ENCODE measurements at regions not wholly inside any gene's neighbourhood (a gene's known extent, or its start where the extent isn't known, plus 50 kb on each side); places are given as distances from the start of the nearest gene placed in this dataset.

DNA sequence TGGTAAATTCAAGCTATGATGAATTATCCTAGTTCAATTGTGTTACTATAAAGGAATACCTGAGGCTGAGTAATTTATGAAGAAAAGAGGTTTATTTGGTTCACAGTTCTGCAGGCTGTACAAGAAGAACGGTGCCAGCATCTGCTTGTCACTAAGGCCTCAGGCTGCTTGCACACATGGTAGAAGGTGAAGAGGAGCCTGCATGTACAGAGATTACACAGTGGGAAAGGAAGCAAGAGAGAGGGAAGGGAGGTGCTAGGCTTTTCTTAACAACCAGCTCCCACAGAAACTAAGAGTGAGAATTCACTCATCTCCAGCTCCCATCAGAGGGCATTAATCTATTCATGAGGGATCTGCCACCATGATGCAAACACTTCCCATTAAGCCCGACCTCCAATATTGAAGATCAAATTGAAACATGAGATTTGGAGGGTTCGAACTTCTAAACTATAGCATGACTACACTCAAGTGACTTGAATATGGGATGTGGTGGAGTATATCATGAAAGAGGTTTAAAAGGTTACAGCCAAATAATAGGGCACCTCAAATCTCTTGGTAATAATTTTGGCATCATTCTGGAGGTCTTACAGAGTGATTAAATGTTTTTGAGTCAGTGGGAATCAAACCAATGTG, 58.4 kb upstream of the ETAA1 start:
- WGBS, 3 donors: 82 to 83% (median 83%) methylated on average over 3 of the region's 3 CpGs
- TF ChIP-seq, protein P1, sequence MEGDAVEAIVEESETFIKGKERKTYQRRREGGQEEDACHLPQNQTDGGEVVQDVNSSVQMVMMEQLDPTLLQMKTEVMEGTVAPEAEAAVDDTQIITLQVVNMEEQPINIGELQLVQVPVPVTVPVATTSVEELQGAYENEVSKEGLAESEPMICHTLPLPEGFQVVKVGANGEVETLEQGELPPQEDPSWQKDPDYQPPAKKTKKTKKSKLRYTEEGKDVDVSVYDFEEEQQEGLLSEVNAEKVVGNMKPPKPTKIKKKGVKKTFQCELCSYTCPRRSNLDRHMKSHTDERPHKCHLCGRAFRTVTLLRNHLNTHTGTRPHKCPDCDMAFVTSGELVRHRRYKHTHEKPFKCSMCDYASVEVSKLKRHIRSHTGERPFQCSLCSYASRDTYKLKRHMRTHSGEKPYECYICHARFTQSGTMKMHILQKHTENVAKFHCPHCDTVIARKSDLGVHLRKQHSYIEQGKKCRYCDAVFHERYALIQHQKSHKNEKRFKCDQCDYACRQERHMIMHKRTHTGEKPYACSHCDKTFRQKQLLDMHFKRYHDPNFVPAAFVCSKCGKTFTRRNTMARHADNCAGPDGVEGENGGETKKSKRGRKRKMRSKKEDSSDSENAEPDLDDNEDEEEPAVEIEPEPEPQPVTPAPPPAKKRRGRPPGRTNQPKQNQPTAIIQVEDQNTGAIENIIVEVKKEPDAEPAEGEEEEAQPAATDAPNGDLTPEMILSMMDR (IDR thresholded peaks at IDR 0.05): no peak

DNA sequence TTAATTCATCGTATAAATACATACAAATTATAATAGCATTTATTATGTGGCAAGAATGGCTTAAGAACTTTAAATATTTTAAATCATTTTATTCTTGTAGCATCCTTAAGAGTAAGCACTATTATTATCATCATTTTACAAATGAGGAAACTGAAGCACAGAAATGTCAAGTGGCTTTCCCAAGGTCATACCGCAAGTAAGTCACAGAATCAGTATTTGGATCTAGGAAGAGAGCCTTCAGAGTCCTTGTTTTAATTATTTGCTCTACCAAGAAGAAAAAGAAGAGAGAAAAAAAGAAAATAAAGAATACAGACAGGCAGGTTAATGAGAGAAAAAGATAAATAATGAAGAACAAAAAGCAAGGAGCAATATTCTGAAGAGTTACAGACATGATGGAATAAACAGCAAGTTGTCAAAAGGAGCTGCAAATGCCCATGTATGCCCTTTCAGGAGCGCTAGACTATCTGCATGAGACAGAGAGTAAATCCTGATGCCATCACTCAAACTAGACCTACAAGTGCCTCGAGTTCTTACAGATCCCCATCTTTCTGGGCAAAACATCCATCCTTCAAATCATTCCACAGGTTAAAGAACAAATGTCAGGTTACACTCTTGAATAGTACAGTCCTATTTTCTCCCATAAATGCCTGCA, 57.8 kb upstream of the ETAA1 start:
- Histone ChIP-seq H3K27me3 (ENCODE audit: insufficient read depth in 3 of 3, low read length in 2 of 3) (no peaks in the 10 kb centered on the region), H3K4me1 (no peaks in the 10 kb centered on the region), H3K4me3 (no peak overlapping the region), H3K9me3 (no peaks in the 10 kb centered on the region), H3K36me3 (ENCODE audit: insufficient read depth in 1 of 2, low read depth in 1 of 2) (no peaks in the 10 kb centered on the region), H3K27ac (no peak overlapping the region)
- ATAC-seq (no peak), DNase-seq (no peak)
- 79 to 80% (median 80%) methylated on average over 4 of the region's 4 CpGs for WGBS, 3 donors
- TF ChIP-seq, protein P1 (IDR thresholded peaks at IDR 0.05): no peak
- intact Hi-C loops (cut with DNase I): no loop called here

More for the DNA sequence above, 58.4 kb upstream of the ETAA1 start:
- ATAC-seq: no peak
- no peak overlapping the region for H3K4me3 ChIP-seq
- no peaks in the 10 kb centered on the region for H3K9me3 ChIP-seq
- intact Hi-C loops (cut with DNase I): no loop called here
- no peak for DNase-seq
- H3K27me3 ChIP-seq (ENCODE audit: insufficient read depth in 3 of 3, low read length in 2 of 3): no peaks in the 10 kb centered on the region
- H3K36me3 ChIP-seq (ENCODE audit: insufficient read depth in 1 of 2, low read depth in 1 of 2): no peaks in the 10 kb centered on the region
- H3K4me1 ChIP-seq: no peaks in the 10 kb centered on the region
- H3K27ac ChIP-seq: no peak overlapping the region

DNA sequence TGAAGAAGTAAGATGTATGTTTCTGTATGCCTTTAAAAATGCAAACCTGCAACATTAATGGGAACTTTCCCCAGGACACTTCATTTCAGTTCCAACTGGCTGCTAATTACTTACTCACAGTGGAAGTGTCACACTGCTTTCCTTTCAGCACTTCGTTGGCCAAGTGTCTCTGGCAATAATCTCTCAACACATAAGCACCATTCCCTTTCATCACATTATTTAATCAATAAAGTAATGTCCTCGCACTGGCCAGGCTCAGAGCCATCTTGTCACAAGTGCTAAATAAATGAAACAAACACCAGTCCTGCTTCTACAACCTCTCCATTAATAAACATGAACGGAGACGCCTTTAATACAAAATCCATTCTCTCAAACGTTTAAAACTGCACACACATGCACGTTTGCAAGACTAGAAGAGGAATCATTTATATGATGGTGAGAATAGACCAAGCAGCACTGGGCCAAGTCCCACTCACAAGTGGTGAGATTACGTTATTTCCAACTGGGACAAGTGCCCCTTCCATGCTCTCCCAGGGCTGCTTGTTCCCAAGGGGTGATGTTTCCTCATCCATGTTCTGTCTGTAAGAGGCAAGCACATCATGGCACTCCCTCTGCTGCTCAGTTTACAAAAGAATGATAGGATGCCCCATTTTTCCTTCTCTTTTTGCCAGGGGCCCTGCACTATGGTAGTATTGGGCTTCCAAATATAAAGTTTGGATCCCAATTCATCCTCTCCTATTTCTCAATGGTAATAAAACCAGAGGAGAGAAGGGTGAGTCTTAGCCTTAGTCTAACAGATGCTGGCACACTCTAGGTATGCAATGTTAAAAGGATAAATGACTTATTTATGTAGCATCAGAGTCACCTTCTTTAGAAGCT, 56.8 kb upstream of the ETAA1 start:
- H3K9me3 ChIP-seq: no peaks in the 10 kb centered on the region
- intact Hi-C loops (cut with DNase I): no loop called here
- ATAC-seq (no peak), DNase-seq (no peak)
- H3K4me3 ChIP-seq: no peak overlapping the region
- H3K27ac ChIP-seq: no peak overlapping the region
- no peaks in the 10 kb centered on the region for H3K4me1 ChIP-seq
- H3K27me3 ChIP-seq (ENCODE audit: insufficient read depth in 3 of 3, low read length in 2 of 3): no peaks in the 10 kb centered on the region
- H3K36me3 ChIP-seq (ENCODE audit: insufficient read depth in 1 of 2, low read depth in 1 of 2): no peaks in the 10 kb centered on the region
- TF ChIP-seq, protein P1 (IDR thresholded peaks at IDR 0.05): no peak
- WGBS, 3 donors: 55 to 61% (median 57%) methylated on average over 7 of the region's 7 CpGs

DNA sequence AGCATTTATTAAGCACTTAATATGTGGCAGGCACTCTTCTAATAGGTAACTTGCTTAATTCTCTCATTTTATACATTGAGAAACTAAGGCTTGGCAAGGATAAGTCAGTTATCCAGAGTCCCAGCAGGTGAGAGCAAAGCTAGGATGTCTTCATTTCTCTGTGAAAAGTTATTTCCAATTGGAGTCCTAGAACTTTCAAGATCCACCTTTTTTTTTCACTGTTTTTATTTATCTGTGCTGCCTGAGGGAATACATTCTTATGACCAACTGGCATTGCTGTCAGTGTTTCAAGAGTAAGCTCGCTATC, 56.2 kb upstream of the ETAA1 start:
- no peak for DNase-seq
- no peak overlapping the region for H3K4me3 ChIP-seq
- no peaks in the 10 kb centered on the region for H3K36me3 ChIP-seq (ENCODE audit: insufficient read depth in 1 of 2, low read depth in 1 of 2)
- ATAC-seq: no peak
- no peak overlapping the region for H3K27ac ChIP-seq
- WGBS, 3 donors: 77 to 81% (median 78%) methylated on average over 1 of the region's 1 CpG
- H3K4me1 ChIP-seq: no peaks in the 10 kb centered on the region
- TF ChIP-seq, protein P1 (IDR thresholded peaks at IDR 0.05): no peak
- no peaks in the 10 kb centered on the region for H3K9me3 ChIP-seq
- intact Hi-C loops (cut with DNase I): no loop called here
- H3K27me3 ChIP-seq (ENCODE audit: insufficient read depth in 3 of 3, low read length in 2 of 3): no peaks in the 10 kb centered on the region

Data from psoas muscle (tissue), 7 donors.